ENCODE measurements at regions not wholly inside any gene's neighbourhood (a gene's known extent, or its start where the extent isn't known, plus 50 kb on each side); places are given as distances from the start of the nearest gene placed in this dataset.

GRCh38 chr9:91116711-91117110 is 245.0 kb downstream of the AUH start:
- no peak for TF ChIP-seq SP1 (IDR thresholded peaks at IDR 0.05)
- TF ChIP-seq TARDBP (IDR thresholded peaks at IDR 0.05) = no peak
- no peak for TF ChIP-seq SUZ12 (IDR thresholded peaks at IDR 0.05)
- TF ChIP-seq L3MBTL2 (conservative IDR thresholded peaks at IDR 0.05) = no peak
- no peak for TF ChIP-seq LEF1 (IDR thresholded peaks at IDR 0.05; ENCODE audit: borderline replicate concordance)
- no peak for TF ChIP-seq ELF4 (IDR thresholded peaks at IDR 0.05)
- TF ChIP-seq ARNT (IDR thresholded peaks at IDR 0.05) = no peak
- TF ChIP-seq BHLHE40 (IDR thresholded peaks at IDR 0.05; ENCODE audit: borderline replicate concordance) = no peak
- no peak for TF ChIP-seq HDGF (IDR thresholded peaks at IDR 0.05; ENCODE audit: borderline replicate concordance)
- TF ChIP-seq FOXM1 (IDR thresholded peaks at IDR 0.05; ENCODE audit: borderline replicate concordance) = no peak
- no peak for TF ChIP-seq ZNF384 (IDR thresholded peaks at IDR 0.05)

Data from HEK293T (cell line).